GM12872 (cell line): ENCODE measurements at regions not wholly inside any gene's neighbourhood (a gene's known extent, or its start where the extent isn't known, plus 50 kb on each side); places are given as distances from the start of the nearest gene placed in this dataset.

Source experiments
- TF ChIP-seq, protein P1 (sequence below): IDR thresholded peaks from 3 replicates; pipeline ENCODE4 v1.5.1; 2011; ENCODE audit warnings: low read depth, mild to moderate bottlenecking, low read length, moderate library complexity; ENCODE audit not compliant: insufficient read depth

DNA sequence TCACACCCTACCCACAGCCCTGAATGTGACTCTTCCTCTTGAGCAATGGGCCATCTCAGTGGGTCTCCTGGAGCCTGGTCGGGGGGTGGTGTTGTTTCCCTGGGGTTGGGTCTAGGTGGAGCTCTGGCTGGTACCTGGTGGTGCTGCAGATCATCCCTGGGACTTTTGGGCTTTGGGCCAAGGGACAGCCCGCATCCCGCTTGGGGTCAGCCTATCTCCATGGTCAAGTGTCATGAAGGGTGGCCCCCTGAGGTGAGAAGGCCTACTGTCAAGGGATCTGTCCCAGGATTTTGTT lies 202.0 kb downstream of the UBE3A start:
- TF ChIP-seq, protein P1, sequence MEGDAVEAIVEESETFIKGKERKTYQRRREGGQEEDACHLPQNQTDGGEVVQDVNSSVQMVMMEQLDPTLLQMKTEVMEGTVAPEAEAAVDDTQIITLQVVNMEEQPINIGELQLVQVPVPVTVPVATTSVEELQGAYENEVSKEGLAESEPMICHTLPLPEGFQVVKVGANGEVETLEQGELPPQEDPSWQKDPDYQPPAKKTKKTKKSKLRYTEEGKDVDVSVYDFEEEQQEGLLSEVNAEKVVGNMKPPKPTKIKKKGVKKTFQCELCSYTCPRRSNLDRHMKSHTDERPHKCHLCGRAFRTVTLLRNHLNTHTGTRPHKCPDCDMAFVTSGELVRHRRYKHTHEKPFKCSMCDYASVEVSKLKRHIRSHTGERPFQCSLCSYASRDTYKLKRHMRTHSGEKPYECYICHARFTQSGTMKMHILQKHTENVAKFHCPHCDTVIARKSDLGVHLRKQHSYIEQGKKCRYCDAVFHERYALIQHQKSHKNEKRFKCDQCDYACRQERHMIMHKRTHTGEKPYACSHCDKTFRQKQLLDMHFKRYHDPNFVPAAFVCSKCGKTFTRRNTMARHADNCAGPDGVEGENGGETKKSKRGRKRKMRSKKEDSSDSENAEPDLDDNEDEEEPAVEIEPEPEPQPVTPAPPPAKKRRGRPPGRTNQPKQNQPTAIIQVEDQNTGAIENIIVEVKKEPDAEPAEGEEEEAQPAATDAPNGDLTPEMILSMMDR: no peak

DNA sequence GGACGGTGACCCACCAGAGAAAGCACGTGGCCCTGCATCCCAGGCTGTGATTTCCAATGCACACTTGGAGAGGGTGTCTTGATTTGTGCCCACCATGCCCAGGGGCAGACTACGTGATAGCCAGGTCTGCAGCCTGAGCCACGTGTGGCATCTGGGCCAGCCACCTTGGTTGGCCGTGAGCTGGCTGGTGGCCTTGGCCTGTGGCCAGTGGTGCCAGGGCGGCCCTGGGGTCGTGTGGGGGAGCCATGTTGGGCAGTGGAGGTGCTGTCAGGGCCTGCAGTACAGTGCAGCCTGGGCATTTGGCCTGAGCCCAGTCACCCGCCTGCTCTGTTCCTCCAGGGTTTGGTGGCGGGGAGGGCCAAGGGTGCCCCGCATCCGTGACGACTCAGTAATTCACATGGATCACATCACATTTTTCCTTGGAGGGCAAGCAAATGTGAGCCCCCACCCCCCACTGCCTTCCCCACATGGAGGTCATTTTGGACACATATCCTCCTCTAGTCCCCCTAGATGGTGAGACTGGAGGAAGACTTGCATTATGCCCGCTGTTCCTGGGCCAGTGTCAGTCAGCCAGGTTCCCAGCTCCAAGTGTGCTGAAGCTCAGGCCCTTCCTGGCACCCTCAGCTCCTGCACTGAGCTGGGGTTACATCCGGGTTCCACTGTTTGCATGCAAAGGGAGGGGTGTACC lies 201.4 kb downstream of the UBE3A start:
- TF ChIP-seq, protein P1: no peak

DNA sequence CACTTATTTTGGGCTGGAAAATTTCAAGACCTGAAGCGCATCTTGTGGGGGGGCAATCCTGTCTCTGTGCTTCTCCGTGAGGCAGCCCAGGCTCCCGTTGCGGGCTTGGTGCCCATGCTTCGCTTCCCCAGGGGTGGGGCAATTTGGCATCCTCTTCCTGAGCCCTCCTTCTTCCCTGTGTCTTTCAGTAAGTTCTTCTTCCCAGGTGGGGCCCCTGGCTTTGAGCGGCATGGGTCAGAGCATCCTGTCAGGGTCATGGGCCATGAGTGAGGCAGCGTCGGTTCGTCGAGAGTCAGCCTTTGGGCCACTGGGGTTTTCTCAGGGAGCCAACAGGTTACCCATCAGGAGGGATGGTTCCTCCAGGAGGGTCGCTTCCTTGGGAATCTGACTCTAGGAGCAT lies 200.7 kb downstream of the UBE3A start:
- TF ChIP-seq, protein P1: no peak

DNA sequence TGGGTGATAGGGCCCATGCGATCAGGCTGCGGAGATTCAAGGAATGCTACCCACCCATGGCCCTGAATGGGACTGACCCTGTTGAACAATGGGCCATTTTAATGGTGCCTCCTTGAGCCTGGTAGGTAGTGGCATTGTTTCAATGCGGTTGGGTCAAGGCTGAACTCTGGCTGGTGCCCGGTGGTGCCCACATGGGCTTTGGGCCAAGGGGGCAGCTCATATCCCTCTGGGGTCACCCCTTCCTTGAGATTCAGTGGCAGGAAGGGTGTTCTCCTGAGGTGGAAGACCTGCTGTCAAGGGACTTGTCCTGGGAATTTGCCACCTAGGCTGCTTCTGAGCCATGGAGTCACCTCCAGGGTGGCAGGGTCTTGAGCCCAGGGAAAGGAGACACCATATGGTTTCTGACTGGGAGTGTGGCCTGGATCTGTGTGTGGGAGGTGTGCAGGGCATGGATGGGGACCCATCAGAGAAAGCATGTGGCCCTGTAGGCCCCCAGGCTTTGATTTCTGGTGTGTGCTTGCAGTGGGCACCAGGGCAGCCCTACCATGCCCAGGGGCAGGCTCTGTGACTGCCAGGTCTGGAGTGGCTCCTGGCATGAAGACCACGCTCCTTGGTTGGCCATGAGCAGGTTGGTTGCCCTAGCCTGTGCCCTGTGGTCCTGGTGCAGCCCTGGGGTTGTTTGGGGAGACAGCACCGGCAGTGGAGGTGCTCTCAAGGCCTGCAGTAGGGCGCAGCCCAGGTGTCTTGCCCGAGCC lies 199.9 kb downstream of the UBE3A start:
- TF ChIP-seq, protein P1: no peak

DNA sequence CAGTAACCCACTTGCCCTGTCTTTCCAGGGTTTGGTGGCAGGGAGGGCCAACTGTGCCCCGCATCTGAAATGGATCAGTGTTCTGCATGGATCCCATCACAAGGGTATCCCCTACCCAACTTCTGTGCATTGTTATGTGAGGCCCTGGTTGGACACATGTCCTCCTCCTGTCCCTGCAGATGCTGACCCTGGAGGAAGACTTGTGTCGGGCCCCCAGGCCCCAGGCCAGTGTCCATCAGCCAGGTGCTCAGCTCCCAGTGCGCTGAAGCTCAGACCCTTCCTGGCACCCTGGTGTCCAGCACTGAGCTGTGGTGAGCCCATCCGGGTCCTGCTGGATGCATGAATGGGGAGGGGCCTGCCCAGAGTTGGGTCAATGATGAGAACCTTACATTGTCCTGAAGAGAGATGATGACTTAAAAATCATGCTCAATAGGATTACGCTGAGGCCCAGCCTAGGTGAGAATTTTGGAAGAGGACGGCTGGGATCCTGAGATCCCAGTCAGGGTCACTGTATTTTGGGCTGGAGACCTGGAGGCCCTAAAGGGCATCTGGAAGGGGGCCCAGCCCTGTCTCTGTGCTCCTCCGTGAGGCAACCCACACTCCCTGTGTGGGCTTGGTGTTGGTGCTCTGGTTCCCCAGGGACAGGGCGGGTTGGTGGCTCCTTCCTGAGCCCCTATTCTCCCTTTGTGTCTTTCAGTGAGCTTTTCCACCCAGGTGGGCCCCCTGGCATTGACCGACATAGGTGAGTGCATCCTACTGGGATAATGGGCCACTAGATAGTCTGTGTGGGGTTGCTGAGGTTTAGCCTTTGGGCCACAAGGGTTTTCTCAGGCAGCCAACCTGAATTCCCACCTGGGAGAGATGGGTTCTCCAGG lies 199.1 kb downstream of the UBE3A start:
- TF ChIP-seq, protein P1: no peak

DNA sequence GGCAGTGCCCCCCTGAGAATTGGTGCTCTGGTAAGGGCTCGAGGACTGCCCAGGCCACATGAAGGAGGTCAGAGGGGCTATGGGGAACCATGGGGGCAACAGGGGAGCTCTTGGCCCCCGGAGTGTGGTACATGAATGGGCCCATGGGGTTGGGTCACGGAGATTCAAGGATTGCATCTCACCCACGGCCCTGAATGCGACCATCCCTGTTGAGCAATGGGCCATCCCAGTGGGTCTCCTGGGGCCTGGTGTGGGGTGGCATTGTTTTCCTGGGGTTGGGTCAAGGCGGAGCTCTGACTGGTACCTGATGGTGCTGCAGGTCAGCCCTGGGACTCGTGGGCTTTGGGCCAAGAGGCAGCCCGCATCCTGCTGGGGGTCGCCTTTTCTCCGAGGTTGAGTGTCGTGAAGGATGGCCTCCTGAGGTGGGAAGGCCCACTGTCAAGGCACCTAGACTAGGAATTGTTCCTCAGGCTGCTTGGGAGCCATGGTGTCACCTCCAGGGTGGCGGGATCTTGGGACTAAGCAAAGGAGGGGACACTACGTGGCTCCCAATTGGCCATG lies 198.3 kb downstream of the UBE3A start:
- TF ChIP-seq, protein P1: no peak
